GM21825 (cell line): ENCODE measurements at regions not wholly inside any gene's neighbourhood (a gene's known extent, or its start where the extent isn't known, plus 50 kb on each side); places are given as distances from the start of the nearest gene placed in this dataset.
"Not testable (repeated sequence)": the region's sequence is repeated elsewhere in the genome, so short reads cannot be mapped to it uniquely, and the experiment has no call there.

Experiments used
- ATAC-seq: cut with Tn5 transposase; IDR thresholded peaks from one replicate; pipeline ENCODE4 v1.9.1; 2021; ENCODE audit warnings: mild to moderate bottlenecking, moderate library complexity; ENCODE audit not compliant: unreplicated experiment

DNA sequence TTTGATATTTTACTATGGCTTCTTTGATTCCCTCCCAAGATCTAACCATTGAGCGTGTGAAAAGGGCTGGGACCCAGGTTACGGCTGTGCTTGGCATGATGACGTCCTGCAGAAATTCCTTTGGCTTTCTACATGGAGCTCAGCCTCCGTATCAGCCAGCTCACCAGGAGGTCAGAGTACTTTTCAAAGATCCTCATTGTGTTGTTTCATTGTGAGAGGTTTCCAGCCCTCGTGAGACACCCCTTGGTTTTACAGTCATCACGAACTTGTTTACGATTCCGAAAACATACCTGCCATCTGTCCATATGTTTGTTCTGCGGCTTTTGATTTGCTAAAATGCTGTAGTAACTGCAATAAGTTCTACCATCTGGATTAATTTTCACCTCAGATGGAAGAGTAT is 453.1 kb downstream of the TMEM121 start:
- no peak for ATAC-seq

DNA sequence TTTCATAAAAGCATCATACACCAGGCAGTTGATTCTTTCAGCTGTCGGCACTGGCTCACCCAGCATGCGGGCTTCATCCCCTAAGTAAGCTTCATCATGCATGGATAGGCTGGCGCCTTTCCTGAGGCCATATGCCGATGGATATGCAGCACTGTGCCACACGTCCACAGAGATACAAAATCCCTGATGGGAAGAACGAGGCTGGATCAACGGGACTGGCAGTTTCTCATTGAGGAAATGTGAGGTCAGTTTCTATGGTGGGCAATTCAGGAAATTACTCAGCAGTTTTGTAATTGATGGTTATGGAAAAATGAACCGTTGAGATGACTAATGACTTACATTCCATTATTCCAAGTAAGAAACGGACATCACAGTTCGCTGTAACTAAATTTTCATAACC is 453.8 kb downstream of the TMEM121 start:
- ATAC-seq = no peak

DNA sequence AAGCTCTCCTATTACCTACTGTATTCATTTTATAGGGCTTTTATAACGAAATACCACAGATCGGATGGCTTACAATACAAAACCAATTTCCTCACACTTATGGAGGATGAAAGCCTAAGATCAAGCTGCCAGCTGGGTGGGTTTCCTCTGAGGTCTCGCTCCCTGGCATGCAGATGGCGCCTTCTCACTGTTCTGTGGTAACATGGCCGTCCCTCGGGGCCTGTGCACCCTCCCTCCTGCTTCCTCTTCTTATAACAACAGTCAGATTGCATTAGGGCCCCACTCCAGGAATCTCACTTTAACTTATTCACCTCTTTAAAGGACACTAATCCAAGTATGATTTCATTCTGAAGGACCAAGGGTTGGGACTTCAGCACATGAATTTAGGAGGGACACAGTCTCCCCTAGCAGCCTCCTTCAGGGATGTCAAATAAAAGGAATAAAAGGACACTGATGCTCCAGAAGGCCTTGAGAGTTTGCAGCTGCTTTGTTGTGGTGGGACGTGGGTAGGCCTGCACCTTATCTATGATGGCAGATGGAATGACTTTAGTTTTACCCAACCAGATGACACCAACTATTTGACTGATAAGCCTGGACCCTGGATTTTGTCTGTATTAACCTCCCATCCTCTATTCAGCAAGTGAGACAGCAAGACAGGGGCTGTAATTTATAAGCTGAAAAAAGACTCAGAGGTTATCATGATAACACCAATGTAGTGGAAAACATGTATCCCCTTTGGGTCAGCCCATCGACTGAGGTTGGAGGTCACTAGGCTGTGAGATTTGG is 455.3 kb downstream of the TMEM121 start:
- not testable (repeated sequence) for ATAC-seq

DNA sequence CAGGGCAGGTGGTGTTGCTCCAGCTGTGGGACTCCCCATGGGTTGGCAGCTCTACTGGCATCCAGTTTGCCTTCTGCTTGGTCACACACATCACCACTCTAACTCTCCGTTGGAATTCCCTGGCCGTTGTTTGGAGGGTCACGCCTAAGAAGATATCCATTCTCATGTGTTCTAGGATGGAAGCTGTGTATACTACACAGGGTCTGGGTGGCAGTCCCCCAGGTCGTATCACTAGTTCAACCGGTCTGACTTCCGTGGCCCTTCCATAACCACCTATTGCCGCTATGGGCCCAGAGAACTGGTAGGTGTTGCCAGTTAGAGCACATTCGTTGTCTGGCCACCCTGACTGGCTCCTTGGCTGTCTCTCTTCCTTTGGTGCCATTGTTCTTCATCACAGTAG is 456.3 kb downstream of the TMEM121 start:
- no peak for ATAC-seq

DNA sequence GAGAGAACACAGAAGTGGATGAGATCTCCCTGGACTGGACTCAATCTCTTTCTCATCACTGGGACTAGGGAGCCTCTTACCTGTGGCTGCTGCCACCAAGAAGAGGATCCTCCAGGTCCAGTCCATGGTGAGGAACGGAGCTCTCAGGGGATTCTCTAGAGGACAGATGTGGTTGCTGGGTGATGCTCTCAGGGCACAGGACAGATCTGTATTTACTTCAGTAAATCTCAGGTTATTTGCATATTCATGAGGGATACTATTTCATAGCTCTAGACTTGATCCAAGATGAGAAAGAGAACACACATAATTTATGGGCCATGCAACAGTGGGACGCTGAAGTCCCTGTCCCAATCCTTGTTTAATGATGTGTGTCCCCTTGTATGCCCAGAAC is 460.5 kb downstream of the TMEM121 start:
- no peak for ATAC-seq

DNA sequence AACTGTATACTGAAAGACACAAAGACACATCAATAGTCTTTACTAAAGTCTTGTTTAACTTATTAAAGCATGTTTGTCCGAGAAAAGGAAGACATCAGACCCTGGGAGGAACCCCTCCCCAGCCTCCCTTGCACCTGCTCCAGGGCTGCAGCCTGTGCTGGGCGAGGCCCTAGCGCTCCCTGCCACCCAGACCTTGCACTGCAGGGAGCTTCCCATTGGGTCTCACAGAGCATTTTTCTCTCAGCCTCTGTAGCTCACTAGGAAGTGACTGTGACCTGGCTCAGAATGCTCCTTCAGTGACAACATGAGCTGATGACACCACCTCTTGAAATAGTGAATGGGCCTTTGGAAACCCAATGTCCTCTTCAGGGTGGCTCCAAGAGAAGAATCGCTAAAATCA is 461.2 kb downstream of the TMEM121 start:
- ATAC-seq = no peak

DNA sequence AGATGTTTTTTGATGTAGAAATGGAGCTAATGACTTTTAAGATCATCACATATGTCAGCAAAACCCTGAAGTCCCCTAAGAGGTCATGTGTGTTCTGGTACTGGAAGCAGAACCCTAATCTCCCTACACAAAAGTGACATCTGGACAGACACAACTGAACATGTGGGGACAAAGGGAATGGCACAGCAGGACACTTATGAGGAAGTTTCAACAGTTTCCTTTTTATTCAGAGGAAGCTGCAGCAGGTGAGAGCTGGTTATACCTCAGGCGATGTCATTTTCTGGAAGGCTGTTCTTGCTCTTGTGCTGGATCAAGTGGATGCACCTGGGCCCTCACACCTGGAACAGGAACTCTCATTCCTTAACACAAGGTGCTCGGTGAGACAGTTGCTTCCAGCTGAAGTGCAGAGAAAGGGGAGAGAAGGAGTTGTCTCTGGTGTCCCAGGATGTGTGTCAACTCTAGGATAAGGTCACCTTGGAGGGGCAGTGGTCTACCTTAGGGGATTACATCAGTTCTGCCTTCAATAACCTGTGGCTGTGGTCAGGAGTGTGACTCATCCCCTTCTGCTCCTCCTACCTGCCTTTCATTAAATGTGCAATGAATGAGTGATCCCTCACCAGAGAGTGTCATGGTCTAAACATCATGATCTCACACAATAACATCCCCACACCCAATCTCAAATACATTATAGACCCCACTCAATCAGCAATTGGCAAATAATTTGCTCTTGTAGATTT is 463.4 kb downstream of the TMEM121 start:
- no peak for ATAC-seq

DNA sequence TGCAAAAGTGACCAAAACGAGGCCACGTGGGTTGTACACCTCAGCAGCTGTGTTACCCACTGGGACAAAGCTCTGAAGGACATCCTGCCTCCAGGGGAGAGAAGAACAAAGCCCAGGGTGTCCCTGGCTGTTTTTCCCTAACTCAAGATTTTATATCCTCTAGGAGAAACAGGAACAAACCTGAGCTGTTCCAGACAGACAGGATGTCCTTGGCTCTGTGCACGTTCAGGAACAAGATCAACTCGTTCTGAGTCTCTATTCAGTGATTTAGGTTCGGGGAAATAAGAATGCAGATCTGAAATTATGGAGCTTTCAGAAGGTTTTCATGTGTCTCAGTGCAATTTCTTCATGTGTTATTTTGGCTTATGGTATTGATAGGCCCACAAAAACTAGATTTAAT is 465.3 kb downstream of the TMEM121 start:
- not testable (repeated sequence) for ATAC-seq

DNA sequence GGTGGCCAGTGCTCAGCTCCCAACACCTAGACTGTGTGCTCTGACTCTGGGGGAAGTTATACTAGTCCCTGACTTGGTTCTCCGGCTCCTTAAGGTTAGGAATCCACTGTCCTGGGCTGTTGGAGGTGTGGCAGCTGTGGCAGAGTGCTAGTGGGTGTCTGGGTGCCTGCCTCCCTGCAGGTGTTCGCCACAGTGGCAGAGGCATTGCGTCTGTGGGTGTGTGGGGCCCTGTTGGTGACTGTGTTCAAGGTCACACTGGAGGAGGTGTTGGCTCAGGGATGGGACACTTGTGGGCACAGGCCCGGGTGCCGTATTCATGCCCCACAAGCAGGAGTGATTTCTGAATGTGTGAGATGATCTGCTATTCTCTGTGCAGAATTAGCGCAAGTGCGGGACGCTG is 467.4 kb downstream of the TMEM121 start:
- ATAC-seq = no peak

DNA sequence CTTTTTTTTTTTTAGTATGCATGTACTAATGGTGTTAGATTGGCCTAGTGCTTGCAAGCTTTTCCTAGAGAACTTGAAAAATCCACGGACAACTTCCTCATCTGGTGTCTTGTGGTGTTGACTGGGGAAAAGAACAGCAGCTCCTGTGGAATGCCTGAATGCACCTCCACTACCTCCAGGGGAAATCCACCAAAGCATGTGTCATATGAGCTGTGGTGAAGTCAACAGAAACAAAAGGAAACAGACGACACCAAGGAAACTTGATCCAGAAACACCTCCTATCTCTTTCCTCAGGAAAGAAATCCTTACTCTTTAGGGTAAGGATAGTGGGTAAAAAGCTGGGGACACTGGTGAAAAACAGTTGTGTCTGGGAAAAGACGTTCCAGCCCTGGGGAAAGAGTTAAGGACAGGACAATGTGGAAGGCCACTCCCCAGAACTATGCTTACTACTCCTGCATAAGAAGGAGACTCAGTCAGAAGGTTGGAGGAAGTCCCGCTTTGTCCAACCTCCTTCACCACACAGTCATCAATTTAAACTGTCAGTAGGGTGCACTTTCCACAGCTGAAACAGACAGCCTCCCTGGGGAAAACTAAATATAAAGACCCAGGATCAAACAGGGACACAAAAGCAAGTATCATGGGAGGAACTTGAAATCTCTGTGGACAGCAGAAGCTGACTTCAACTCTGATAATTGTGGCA is 468.8 kb downstream of the TMEM121 start:
- ATAC-seq = not testable (repeated sequence)

DNA sequence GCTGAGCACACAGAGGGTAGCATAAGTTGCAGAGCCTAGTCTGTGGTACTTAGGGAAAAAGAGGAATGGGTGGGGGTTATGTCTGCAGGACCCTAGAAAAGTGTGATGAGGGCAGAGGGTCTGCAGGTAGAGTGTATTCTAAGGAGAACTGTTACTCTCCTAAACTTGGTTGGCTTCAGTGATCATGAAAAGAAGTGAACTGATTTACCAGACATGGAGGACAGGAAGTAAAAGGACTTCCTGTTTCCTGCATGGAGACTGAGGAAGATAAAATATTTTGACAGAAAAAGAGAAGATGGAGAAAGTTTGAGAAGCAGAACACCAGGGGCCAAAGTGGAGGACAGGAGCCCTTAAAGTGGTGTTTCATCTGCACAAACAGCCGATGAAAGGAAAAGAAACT is 472.2 kb downstream of the TMEM121 start:
- ATAC-seq = not testable (repeated sequence)

DNA sequence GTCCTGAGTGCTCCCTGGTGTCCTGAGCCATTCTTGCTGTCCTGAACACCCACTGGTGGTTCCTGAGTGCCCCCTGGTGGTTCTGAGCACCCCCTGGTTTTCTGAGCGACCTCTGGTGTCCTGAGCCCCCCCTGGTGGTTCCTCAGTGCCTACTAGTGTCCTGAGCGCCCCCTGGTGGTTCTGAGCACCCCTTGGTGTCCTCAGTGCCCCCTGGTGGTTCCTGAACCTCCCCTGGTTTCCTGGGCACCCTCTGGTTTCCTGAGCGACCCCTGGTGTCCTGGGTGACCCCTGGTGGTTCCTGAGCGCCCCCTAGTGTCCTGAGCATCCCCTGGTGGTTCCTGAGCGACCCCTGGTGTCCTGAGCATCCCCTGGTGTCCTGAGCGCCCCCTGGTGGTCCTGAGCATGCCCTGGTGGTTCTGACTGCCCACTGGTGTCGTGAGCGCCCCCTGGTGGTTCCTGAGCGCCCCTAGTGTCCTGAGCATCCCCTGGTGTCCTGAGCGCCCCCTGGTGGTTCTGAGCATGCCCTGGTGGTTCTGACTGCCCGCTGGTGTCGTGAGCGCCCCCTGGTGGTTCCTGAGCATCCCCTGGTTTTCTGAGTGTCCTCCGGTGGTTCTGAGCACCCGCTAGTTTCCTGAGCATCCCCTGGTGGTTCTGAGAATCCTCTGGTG is 473.1 kb downstream of the TMEM121 start:
- ATAC-seq = peak; percentile 67

DNA sequence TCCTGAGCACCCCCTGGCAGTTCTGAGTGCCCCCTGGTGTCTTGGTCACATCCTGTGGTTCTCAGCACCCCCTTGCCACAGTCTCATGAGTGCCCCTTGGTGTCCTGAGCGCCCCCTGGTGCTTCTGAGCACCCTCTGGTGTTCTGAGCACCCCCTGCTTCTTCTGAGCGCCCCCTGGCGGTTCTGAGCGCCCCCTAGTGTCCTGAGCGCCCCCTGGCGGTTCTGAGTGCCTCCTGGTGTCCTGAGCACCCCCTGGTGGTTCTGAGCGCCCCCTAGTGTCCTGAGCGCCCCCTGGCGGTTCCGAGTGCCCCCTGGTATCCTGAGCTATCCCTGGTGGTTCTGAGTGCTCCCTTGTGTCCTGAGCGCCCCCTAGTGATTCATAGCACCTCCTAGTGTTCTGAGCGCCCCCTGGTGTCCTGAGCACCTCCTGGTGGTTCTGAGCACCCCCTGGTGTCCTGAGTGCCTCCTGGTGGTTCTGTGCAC is 473.7 kb downstream of the TMEM121 start:
- ATAC-seq = peak; percentile 33

DNA sequence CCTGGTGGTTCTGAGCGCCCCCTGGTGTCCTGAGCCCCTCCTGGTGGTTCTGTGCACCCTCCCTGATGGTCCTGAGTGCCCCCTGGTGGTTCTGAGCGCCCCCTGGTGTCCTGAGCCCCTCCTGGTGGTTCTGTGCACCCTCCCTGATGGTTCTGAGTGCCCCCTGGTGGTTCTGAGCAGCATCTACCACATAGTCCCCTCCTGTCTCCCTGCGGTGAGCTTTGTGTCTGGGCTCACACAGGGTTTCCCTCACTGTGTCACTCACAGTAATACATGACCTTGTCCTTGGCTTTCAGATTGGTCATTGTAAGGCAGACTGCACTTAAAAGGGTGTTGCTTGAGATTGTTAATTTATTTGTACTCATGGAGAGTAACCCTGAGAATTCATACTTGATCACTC is 474.9 kb downstream of the TMEM121 start:
- not testable (repeated sequence) for ATAC-seq

DNA sequence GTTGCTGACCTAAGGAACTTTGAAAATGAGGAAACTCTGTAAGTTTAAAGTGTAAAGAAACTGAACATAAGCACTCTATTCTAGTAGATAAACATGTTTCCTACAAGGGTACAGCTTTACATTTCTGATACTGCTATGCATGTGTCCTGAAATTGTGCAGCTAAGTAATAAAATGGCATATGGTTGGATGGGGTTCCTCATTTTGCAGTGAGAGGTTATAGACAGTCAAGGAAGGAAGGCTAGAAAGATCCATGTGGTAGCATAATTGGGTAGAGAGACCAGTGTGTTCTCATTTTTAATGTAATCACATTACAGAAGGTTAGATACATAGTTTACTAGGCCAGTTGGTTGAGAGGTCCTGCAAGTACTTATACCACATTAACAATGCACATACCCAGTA is 477.0 kb downstream of the TMEM121 start:
- no peak for ATAC-seq

DNA sequence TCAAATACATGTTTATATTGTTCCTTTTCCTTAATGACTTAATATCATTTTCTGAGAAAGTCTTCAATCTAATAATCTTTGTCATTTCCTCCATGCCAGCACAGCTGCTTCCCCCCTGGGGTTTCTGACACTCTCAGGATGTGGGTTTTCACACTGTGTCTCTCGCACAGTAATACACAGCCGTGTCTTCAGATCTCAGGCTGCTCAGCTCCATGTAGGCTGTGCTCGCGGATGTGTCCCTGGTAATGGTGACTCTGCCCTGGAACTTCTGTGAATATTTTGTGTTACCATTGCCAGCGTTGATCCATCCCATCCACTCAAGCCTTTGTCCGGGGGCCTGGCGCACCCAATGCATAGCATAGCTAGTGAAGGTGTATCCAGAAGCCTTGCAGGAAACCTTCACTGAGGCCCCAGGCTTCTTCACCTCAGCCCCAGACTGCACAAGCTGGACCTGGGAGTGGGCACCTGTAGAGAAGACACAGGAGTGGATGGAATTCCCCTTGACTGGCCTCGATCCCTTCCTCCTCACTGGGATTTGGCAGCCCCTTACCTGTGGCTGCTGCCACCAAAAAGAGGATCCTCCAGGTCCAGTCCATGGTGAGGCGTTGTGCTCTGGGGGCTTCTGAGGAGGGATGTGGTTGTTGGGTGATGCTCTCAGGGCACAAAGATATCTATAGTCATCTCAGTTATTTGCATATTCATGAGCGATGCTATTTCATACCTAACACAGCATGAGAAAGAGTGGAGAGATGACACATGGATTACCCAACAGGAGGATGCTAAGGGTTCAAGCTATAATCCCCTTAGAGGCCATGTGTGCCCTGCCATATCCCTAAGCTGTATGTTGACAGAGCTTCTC is 478.8 kb downstream of the TMEM121 start:
- ATAC-seq = not testable (repeated sequence)

DNA sequence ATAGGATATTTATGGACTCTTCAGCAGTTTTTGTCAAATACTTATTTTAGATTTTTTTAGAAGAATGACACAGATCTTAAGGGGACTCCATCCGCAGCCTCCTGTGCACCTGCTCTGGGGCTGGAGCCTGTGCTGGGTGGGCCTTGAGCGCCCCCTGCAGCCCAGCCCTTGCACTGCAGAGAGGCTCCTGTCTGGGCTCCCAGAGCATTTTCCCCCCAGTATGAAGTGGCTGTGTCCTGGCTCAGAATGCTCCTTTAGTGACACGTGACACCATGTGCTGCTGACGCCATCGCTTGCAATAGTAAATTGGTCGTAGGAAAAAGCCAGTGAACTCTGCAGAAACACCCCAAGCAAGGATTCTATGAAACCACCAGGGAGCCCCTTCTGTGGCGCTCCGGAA is 479.7 kb downstream of the TMEM121 start:
- not testable (repeated sequence) for ATAC-seq

DNA sequence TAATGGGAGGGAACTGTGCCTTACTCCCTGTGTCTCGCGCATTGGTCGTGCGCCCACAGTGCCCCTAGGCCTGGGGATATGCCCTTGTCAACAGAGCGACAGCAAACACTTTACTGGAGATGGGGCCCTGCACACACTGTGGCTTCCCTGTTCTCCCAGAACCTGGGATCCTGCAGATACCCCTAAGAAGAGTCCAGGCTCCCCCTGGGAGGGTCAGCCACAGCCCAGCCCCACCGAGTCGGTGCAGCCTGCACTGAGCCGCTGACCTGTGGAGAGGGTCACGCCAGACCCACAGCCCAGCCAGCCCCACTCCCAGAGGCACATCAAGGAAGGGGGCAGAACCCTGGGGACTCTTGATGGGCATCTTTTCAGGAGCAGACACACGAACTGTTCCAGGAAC is 480.3 kb downstream of the TMEM121 start:
- ATAC-seq = not testable (repeated sequence)

DNA sequence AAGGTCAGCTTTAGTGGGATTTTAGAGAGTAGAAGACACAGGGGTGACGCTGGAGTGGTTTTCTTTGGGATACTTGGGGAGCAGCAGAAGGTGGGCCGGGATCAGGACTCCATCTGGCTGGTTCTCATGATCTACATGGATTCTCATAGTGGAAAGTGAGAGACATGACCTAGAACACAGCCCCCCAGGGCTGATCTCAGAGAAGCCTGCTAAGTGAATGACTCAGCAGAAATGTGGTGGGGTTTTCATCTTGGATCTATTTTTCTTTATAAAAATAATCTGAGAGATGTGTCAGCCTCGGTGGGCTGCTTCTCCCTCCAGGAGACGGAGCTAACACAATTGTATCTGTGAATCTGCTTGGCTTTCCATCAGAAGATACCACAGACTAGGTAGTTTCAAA is 484.4 kb downstream of the TMEM121 start:
- no peak for ATAC-seq
